NCI-H2081 (cell line): ENCODE measurements at regions not wholly inside any gene's neighbourhood (a gene's known extent, or its start where the extent isn't known, plus 50 kb on each side); places are given as distances from the start of the nearest gene placed in this dataset.

Experiments
- DNase-seq, 2 experiments: peaks; one replicate each; lab custom pipeline; 2025; lab: John Stamatoyannopoulos, UW

- DNase-seq: no peak
These were observed 271.7 kb upstream of the RAB6C start for GRCh38 chr2:129707800-129708199.

DNA sequence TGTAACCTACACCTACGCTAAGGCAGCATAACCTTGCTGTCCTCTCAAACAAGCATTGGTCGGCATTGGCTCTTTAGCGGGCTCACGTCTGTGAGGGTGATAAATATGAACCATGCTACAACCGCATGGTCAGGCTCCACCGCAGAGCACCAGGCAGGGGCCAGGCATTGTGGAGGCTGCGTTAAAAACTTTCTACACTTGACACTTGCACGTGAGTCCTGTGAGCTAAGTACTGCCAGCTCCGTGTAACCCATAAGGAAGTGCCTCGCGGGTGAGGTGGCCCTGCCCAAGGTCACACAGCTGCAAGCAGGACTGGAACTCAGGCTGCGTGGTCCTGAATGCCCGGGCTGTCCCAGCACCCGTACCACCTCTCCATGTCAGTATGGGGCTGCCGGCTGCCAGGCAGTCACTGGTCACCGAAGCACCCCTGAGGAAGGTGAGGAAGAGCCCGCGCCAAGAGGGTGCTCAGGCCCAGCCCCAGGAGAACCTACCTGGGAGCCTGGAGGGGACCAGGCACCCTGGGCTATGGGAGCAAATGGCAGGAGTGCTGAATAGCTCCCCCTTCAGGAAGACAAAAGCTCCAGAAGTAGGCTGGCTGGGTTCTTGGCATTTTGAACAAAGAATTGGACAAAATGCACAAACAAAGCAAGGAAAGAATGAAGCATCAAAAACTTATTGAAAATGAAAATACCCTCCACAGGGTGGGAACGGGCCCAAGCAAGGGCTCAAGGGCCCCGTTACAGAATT lies 271.1 kb upstream of the RAB6C start:
- no peak for DNase-seq

DNA sequence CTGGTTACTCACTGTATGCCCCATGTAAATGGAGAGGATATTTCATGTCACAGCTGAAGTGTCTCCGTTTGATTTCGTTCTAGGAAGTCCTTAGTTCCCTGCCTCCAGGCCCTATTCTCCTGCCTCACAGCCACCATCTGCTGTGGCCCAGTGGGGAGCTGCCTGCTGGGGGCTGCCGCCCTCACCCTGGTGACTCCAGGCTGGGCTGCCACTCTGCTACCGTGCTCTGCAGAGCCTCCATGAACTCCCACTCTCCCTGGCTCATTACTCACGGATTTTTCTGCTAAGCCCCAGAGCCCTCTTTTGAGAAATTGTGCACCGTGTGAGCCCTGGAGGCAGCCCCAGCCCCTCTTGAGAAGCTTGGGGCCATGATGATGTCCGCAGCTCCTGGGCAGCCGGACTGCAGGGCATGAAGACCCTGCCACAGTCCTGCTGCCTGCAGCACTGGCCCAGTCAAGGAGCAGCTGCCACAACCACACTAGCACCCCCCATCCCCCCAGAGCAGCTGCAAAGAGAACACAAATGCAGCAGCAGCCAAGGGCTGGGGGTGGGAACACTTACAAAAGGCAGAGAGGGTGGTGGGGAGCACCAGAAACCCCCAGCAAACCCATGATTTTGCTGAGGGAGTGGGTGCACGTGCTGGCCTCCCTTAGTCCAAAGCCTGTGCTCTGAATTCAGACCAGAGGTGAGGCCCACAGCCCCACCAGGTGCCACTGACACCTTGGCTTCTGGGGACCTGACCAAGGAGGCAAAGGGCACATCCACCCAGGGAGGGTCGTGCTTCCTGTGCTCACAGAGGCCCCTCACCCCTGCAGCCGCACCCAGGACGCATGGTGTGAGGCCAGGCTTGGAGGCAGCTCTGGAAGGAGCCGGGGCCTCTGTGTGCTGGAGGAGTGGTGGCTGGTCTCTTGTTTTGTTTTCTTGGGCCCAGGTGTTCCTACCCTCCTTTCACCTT lies 270.2 kb upstream of the RAB6C start:
- no peak for DNase-seq

DNA sequence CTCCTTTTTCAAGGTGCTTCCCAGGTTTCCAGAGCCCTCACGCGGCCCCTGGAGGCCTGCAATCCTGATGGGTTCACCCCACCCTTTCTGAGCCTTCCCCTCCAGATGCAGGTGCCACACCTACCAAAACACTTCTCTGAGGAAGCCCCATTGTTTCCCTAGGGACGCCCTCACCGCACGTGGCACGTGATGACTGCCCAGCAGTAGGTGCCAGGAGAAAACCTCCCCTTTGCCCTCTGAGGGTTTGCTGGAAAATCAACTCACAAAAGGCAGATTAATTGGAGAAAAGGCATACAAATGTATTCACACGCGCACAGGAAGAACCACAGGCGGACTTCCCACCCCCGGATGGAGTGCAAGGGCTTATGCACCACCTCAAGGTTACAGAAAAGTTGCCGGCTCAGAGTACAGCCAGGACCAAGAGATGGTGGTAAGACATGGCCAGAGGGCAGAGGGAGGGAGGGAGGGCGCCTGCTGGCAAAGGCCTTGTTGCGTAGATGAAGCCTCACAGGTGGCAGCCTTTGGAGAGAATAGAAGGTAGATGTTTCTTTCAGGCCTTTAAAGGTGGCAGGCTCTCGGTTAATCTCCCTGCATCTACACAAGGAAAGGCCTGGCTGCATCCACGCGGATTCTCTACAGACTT lies 269.4 kb upstream of the RAB6C start:
- DNase-seq: no peak

DNA sequence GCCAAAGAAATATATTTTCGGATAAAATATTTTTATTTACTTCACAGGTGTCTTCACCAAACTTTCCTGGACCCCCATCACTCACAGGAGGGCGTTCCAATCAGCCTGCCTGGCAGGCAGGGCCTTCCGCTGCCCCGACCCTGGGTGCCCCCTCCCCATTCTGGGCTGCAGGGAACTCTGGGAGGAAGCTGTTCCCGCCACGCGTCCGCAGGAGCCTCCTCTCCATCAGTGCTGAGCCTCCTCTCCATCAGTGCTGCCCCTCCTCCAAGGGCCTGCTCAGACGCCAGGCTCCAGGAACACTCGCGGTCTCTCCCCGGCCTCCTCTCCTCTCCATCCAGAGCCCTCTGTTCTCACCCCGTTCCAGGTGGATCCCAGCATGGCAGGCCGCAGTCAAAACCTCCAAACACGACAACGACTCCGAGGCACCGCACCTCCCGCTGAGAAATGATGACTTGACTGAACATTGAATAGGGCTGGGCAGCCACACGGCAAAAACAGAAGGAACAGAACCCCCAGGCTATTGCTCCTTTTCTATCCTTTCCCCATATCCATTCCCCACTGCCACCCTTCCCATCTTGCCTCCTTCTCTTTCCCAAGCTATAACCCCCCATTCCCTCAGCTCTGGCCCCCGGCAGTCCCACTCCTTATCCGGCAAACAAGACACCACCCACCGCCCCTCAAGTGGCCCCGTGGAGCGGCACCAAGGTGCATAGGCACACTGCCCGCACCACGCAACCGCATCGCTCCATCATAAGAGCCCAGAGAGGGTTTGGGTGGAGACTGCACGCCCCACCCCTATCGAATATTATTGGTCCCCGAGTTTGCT lies 268.6 kb upstream of the RAB6C start:
- DNase-seq: no peak

DNA sequence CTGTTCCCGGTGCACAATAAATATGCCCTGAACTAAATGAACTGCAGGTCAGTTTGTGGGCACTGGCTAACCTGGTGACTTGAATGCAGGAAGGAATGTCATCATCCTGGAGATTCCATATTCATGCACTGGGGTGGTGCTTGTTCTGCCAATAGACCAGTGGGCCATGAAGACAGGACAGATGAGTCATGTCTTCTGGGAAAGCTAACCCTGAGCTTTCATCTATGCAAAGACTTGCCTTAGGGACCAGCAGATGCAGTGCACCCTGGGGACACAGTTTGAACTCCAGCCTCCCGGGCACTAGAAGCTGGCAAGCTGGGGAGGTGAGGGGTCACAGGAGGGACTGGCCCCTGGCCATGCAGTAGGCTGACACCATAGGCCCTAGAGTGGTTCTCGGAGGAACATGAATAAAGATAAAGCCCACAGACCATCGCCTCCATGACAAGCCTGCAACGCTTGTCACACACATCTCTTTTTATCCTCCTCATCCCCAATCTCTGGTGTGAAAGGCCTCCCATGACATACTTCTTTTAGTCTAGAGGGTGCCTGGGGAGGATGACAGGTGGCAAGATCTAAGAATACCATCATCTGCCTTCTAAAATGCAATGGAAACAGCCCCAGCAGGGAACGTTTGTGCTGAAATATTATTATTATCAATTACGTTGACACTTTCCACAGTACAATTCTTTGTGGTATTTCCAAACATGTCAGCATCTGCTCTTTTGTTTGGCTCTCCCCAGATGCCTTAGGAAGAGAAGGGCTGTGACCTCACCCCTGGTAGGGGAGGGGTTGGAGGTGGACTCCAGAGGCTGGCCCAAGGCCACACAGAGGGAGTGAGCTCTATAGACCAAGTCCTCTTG lies 267.4 kb upstream of the RAB6C start:
- no peak for DNase-seq

- DNase-seq: no peak
These were observed 266.8 kb upstream of the RAB6C start for GRCh38 chr2:129712676-129712985.

- no peak for DNase-seq
These were observed 266.1 kb upstream of the RAB6C start for GRCh38 chr2:129713337-129713736.

DNA sequence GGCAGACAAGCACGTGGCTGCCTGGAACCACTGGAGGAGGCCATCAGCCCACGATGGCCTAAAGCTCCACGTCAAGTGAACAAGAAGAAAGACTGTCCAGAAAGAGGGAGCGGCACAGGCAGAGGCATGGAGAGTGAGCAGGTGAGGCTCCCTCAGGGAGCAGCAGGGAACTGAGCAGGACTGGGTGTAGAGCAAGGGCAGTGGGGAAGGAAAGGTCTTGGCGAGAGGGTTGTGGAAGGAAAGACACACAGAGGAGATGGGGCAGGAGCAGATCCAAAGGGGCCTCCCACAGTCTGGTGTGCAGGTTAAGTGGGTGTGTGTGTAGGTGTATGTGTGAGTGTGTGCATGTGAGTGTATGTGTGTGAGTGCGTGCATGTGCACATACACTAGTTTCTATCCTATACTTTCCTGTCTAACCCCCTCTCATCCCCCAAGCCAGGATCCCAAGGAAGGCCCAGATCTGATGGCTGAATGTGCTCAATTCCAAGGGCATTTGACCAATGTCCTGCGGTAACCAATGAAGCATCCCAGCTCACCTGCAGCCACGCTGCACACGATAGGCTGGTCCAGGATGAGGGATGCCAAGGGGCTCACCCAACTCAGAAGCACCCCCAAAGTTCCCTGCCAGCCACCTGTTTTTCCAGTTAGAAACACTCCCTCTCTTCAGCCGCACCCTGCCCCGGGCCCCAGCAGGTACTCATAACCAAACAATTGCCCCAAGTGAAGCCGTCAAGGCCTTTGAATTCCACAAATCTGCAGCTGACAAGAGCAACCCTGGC lies 262.5 kb upstream of the RAB6C start:
- no peak for DNase-seq

- no peak for DNase-seq
These were observed 261.8 kb upstream of the RAB6C start for GRCh38 chr2:129717560-129718130.

- no peak for DNase-seq
These were observed 260.1 kb upstream of the RAB6C start for GRCh38 chr2:129719335-129719734.

GRCh38 chr2:129720360-129720759 lies 259.1 kb upstream of the RAB6C start:
- no peak for DNase-seq

GRCh38 chr2:129720761-129721160 lies 258.7 kb upstream of the RAB6C start:
- no peak for DNase-seq

GRCh38 chr2:129721236-129721635 lies 258.2 kb upstream of the RAB6C start:
- DNase-seq: no peak

DNA sequence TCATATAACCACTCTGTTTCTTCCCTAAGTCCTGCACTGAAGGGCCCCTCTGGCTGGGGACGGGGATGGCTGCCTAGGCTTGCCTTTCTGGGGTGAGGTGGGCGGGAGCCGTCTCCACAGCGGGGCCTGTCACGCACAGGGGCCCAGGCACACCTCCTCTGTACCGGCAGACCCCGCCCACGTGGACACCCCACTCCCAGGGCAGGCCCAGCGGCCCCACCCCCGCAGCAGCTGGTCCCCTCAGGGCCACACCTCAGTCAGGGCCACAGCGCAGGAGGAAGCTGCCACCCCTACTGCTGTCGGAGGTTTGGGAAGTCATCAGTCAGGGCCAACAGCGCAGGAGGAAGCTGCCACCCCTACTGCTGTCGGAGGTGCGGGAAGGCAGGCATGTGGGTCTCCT lies 257.6 kb upstream of the RAB6C start:
- DNase-seq: no peak

GRCh38 chr2:129722306-129723019 lies 257.0 kb upstream of the RAB6C start:
- no peak for DNase-seq

- no peak for DNase-seq
These were observed 256.0 kb upstream of the RAB6C start for GRCh38 chr2:129723277-129724020.

DNA sequence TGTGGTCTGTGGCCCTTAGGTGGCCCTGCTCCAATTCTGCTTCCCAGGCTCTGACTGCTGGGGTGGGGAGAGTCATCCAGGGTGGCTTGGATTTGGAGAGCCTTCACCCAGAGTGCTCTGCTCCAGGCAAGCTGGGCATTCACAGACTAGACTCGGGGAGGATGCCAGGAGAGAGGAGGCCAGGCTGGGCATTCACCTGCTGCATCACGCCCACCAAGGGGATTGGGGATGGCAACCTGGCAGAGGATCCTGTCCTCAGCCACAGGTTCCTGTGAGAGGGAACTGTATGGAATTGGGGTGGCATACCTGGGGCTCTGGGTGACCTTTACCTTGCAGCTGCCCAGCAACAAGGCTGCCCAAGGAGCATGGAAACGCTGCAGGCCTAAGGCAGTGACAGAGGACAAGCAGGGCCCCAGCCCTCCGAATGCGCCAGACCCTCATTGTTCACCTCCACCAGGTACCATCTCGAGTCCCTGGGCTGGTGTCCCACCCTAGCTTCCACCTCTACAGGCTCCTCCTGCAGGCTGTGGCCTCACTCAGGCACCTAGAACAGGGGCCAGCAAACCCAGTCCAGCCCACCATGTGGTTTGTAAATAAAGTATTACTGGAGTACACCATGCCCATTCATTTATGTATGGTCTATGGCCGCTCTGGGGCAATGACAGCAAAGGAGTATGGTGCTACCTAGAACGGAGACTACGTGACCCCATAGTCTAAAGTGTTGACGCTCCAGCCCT lies 255.3 kb upstream of the RAB6C start:
- no peak for DNase-seq
